ENCODE measurements at regions not wholly inside any gene's neighbourhood (a gene's known extent, or its start where the extent isn't known, plus 50 kb on each side); places are given as distances from the start of the nearest gene placed in this dataset.

GRCh38 chr18:27899893-27900292 lies 277.0 kb downstream of the CDH2 start:
- DNase-seq: no peak

GRCh38 chr18:27894746-27895145 lies 282.2 kb downstream of the CDH2 start:
- DNase-seq: no peak

- no peak for DNase-seq
Observed at GRCh38 chr18:27887711-27888495, 289.0 kb downstream of the CDH2 start.

- no peak for DNase-seq
Observed at GRCh38 chr18:27887287-27887686, 289.6 kb downstream of the CDH2 start.

- DNase-seq: no peak
Observed at GRCh38 chr18:27879540-27879939, 297.4 kb downstream of the CDH2 start.

GRCh38 chr18:27871726-27872125 lies 305.2 kb downstream of the CDH2 start:
- DNase-seq: no peak

- DNase-seq: no peak
Observed at GRCh38 chr18:27869735-27870134, 307.2 kb downstream of the CDH2 start.

GRCh38 chr18:27865431-27865830 lies 311.5 kb downstream of the CDH2 start:
- no peak for DNase-seq

GRCh38 chr18:27863780-27864430 lies 313.0 kb downstream of the CDH2 start:
- no peak for DNase-seq

GRCh38 chr18:27862041-27862682 lies 314.8 kb downstream of the CDH2 start:
- no peak for DNase-seq

- DNase-seq: no peak
Observed at GRCh38 chr18:27861539-27861938, 315.4 kb downstream of the CDH2 start.

- DNase-seq: no peak
Observed at GRCh38 chr18:27860701-27861107, 316.2 kb downstream of the CDH2 start.

GRCh38 chr18:27860011-27860410 lies 316.9 kb downstream of the CDH2 start:
- no peak for DNase-seq

- no peak for DNase-seq
Observed at GRCh38 chr18:27856820-27857219, 320.1 kb downstream of the CDH2 start.

GRCh38 chr18:27855486-27855885 lies 321.4 kb downstream of the CDH2 start:
- no peak for DNase-seq

- DNase-seq: no peak
Observed at GRCh38 chr18:27854631-27855030, 322.3 kb downstream of the CDH2 start.

GRCh38 chr18:27848336-27848735 lies 328.6 kb downstream of the CDH2 start:
- no peak for DNase-seq

- DNase-seq: no peak
Observed at GRCh38 chr18:27847412-27847811, 329.5 kb downstream of the CDH2 start.

GRCh38 chr18:27845897-27846296 lies 331.0 kb downstream of the CDH2 start:
- DNase-seq: no peak

- DNase-seq: no peak
Observed at GRCh38 chr18:27843783-27844777, 332.9 kb downstream of the CDH2 start.

- DNase-seq: no peak
Observed at GRCh38 chr18:27839141-27839540, 337.8 kb downstream of the CDH2 start.

- DNase-seq: no peak
Observed at GRCh38 chr18:27838225-27838624, 338.7 kb downstream of the CDH2 start.

GRCh38 chr18:27826101-27826500 lies 350.8 kb downstream of the CDH2 start:
- no peak for DNase-seq
